ENCODE measurements at regions not wholly inside any gene's neighbourhood (a gene's known extent, or its start where the extent isn't known, plus 50 kb on each side); places are given as distances from the start of the nearest gene placed in this dataset.

DNA sequence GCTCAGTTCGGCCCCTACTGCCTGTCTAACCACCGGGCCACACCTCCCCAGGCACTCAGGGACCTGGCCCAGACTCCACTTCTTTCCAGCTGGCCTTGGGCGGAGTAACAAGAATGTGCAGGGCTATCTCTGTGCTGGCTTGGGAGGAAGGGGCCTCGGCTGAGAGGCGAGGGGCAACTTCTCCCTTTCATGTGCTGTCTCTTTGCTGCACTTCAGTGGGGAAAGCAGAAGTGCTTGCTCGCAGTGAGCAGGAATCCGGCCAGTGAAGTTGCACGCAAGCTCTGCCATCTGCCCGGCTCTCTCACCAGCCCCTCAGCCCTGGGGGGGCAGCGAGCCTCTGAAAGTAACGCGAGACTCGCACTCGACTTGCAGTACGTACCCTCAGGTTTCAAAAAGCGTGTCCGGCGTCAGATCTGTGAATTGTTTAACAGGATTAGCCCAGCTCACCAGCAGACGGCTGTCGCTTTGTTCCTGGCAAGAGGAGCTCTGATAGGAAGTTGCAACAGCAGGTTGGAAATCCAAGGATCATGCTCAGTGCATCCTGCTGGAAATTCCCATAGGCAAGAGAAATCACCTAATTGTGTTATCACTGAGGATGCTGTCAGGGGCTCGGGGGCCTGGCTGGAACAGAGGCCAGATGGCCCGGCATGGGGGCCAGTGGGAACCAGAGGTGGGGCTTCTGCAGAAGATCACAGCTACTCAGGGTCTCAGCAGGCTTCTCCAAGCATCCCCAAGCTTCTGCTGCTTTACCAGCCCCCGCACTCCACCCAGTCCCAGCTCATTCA, 221.1 kb downstream of the NPHP4 start:
- Histone ChIP-seq H3K27ac (ENCODE audit: low read depth in 1 of 2, low read length in 2 of 2) (no peak overlapping the region), H3K36me3 (ENCODE audit: control insufficient read depth in 4 of 4, insufficient read depth in 3 of 4, low read depth in 1 of 4, low read length in 3 of 4) (no peaks in the 10 kb centered on the region), H3K4me3 (ENCODE audit: low read depth in 1 of 3, low read length in 3 of 3) (no peak overlapping the region), H3K27me3 (ENCODE audit: control insufficient read depth in 4 of 4, insufficient read depth in 4 of 4, low read length in 3 of 4) (peaks cover 0 to 9% (median 1%) of the 10 kb centered on the region in 4 donors), H3K9ac (ENCODE audit: low read depth in 1 of 2, low read length in 2 of 2) (no peak overlapping the region), H3K4me1 (ENCODE audit: control insufficient read depth in 4 of 4, insufficient read depth in 4 of 4, low read length in 3 of 4) (no peaks in the 10 kb centered on the region), H3K9me3 (ENCODE audit: control insufficient read depth in 4 of 4, low read length in 3 of 4) (no peaks in the 10 kb centered on the region)
- TF ChIP-seq HNF4G (IDR thresholded peaks at IDR 0.05), result no peak
- DNase-seq (ENCODE audit: low spot score), result no peak
- WGBS, result 18% methylated on average over 23 of the region's 23 CpGs

DNA sequence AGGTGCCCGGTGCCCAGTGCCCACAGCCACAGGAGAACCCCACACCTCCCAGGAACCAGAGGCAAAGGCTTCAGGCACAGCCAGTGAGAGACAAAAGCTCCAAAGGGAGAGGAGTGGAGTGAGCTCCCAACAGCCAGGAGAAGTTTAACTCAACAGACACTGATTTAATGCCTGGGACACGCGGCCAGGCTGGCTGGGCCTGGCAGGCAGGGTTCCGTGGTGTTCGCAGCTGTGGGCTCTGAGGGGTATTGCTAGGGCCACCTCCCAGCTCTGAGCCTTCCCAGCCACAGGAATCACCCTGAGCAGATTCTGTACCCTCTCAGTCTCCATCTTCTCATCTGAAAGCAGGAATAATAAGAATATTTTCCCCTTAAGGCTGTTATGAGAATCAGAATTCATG, 222.5 kb downstream of the NPHP4 start:
- 92% methylated on average over 5 of the region's 5 CpGs for WGBS
- Histone ChIP-seq H3K4me3 (ENCODE audit: low read depth in 1 of 3, low read length in 3 of 3) (no peak overlapping the region), H3K27ac (ENCODE audit: low read depth in 1 of 2, low read length in 2 of 2) (no peak overlapping the region), H3K9ac (ENCODE audit: low read depth in 1 of 2, low read length in 2 of 2) (no peak overlapping the region), H3K9me3 (ENCODE audit: control insufficient read depth in 4 of 4, low read length in 3 of 4) (no peaks in the 10 kb centered on the region), H3K36me3 (ENCODE audit: control insufficient read depth in 4 of 4, insufficient read depth in 3 of 4, low read depth in 1 of 4, low read length in 3 of 4) (no peaks in the 10 kb centered on the region), H3K27me3 (ENCODE audit: control insufficient read depth in 4 of 4, insufficient read depth in 4 of 4, low read length in 3 of 4) (peaks cover 0 to 9% (median 1%) of the 10 kb centered on the region in 4 donors), H3K4me1 (ENCODE audit: control insufficient read depth in 4 of 4, insufficient read depth in 4 of 4, low read length in 3 of 4) (no peaks in the 10 kb centered on the region)
- TF ChIP-seq, protein P1, sequence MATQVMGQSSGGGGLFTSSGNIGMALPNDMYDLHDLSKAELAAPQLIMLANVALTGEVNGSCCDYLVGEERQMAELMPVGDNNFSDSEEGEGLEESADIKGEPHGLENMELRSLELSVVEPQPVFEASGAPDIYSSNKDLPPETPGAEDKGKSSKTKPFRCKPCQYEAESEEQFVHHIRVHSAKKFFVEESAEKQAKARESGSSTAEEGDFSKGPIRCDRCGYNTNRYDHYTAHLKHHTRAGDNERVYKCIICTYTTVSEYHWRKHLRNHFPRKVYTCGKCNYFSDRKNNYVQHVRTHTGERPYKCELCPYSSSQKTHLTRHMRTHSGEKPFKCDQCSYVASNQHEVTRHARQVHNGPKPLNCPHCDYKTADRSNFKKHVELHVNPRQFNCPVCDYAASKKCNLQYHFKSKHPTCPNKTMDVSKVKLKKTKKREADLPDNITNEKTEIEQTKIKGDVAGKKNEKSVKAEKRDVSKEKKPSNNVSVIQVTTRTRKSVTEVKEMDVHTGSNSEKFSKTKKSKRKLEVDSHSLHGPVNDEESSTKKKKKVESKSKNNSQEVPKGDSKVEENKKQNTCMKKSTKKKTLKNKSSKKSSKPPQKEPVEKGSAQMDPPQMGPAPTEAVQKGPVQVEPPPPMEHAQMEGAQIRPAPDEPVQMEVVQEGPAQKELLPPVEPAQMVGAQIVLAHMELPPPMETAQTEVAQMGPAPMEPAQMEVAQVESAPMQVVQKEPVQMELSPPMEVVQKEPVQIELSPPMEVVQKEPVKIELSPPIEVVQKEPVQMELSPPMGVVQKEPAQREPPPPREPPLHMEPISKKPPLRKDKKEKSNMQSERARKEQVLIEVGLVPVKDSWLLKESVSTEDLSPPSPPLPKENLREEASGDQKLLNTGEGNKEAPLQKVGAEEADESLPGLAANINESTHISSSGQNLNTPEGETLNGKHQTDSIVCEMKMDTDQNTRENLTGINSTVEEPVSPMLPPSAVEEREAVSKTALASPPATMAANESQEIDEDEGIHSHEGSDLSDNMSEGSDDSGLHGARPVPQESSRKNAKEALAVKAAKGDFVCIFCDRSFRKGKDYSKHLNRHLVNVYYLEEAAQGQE (IDR thresholded peaks at IDR 0.05), result no peak
- TF ChIP-seq RAD21 (IDR thresholded peaks at IDR 0.05), result no peak
- TF ChIP-seq, protein P2, sequence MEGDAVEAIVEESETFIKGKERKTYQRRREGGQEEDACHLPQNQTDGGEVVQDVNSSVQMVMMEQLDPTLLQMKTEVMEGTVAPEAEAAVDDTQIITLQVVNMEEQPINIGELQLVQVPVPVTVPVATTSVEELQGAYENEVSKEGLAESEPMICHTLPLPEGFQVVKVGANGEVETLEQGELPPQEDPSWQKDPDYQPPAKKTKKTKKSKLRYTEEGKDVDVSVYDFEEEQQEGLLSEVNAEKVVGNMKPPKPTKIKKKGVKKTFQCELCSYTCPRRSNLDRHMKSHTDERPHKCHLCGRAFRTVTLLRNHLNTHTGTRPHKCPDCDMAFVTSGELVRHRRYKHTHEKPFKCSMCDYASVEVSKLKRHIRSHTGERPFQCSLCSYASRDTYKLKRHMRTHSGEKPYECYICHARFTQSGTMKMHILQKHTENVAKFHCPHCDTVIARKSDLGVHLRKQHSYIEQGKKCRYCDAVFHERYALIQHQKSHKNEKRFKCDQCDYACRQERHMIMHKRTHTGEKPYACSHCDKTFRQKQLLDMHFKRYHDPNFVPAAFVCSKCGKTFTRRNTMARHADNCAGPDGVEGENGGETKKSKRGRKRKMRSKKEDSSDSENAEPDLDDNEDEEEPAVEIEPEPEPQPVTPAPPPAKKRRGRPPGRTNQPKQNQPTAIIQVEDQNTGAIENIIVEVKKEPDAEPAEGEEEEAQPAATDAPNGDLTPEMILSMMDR (IDR thresholded peaks at IDR 0.05; ENCODE audit: low read depth, low read length, missing input control), result no peak
- TF ChIP-seq, protein P3, sequence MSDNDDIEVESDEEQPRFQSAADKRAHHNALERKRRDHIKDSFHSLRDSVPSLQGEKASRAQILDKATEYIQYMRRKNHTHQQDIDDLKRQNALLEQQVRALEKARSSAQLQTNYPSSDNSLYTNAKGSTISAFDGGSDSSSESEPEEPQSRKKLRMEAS (IDR thresholded peaks at IDR 0.05), result no peak
- DNase-seq (ENCODE audit: low spot score), result no peak

DNA sequence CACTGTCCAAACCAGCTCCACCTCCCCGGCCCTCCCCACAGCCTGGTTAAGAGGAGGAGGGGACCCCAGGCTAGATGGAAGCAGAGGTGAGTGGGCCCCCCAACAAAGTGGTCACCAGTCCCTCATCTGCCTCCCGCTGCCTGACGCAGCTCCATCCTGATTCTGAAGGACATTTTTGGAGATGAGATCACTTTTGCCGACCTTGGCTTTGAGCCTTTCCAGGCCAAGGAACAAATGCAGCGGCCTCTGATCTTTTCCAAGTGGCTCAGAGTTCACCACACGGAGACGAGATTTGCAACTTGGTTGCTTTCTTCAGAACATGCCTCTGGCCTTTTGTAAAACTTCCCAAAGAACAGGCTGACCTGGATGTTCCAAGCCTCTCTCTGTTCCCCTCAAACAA, 223.1 kb downstream of the NPHP4 start:
- Histone ChIP-seq H3K27ac (ENCODE audit: low read depth in 1 of 2, low read length in 2 of 2) (no peak overlapping the region), H3K4me3 (ENCODE audit: low read depth in 1 of 3, low read length in 3 of 3) (no peak overlapping the region), H3K4me1 (ENCODE audit: control insufficient read depth in 4 of 4, insufficient read depth in 4 of 4, low read length in 3 of 4) (no peaks in the 10 kb centered on the region), H3K9ac (ENCODE audit: low read depth in 1 of 2, low read length in 2 of 2) (no peak overlapping the region), H3K9me3 (ENCODE audit: control insufficient read depth in 4 of 4, low read length in 3 of 4) (no peaks in the 10 kb centered on the region), H3K27me3 (ENCODE audit: control insufficient read depth in 4 of 4, insufficient read depth in 4 of 4, low read length in 3 of 4) (peaks cover 0 to 9% (median 1%) of the 10 kb centered on the region in 4 donors), H3K36me3 (ENCODE audit: control insufficient read depth in 4 of 4, insufficient read depth in 3 of 4, low read depth in 1 of 4, low read length in 3 of 4) (no peaks in the 10 kb centered on the region)
- no peak for DNase-seq (ENCODE audit: low spot score)
- TF ChIP-seq, protein P4, sequence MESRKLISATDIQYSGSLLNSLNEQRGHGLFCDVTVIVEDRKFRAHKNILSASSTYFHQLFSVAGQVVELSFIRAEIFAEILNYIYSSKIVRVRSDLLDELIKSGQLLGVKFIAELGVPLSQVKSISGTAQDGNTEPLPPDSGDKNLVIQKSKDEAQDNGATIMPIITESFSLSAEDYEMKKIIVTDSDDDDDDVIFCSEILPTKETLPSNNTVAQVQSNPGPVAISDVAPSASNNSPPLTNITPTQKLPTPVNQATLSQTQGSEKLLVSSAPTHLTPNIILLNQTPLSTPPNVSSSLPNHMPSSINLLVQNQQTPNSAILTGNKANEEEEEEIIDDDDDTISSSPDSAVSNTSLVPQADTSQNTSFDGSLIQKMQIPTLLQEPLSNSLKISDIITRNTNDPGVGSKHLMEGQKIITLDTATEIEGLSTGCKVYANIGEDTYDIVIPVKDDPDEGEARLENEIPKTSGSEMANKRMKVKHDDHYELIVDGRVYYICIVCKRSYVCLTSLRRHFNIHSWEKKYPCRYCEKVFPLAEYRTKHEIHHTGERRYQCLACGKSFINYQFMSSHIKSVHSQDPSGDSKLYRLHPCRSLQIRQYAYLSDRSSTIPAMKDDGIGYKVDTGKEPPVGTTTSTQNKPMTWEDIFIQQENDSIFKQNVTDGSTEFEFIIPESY (IDR thresholded peaks at IDR 0.05), result no peak
- TF ChIP-seq, protein P1 (IDR thresholded peaks at IDR 0.05), result no peak
- TF ChIP-seq JUND (IDR thresholded peaks at IDR 0.05) (no peak), RAD21 (IDR thresholded peaks at IDR 0.05) (no peak)
- TF ChIP-seq, protein P3 (IDR thresholded peaks at IDR 0.05), result no peak
- WGBS, result 74% methylated on average over 7 of the region's 7 CpGs
